Left hindlimb (tissue), 1 donor: ENCODE measurements at regions not wholly inside any gene's neighbourhood (a gene's known extent, or its start where the extent isn't known, plus 50 kb on each side); places are given as distances from the start of the nearest gene placed in this dataset.

Experiments used
- DNase-seq: peaks from one replicate; pipeline ENCODE4 v3.0.0-alpha.2; 2018

- no peak for DNase-seq
These were observed 327.6 kb downstream of the TDRD15 start for GRCh38 chr2:21451403-21451802.

GRCh38 chr2:21452263-21452662 lies 328.5 kb downstream of the TDRD15 start:
- no peak for DNase-seq

GRCh38 chr2:21452678-21453077 lies 328.9 kb downstream of the TDRD15 start:
- no peak for DNase-seq

- no peak for DNase-seq
These were observed 330.1 kb downstream of the TDRD15 start for GRCh38 chr2:21453723-21454450.

GRCh38 chr2:21454839-21455238 lies 331.1 kb downstream of the TDRD15 start:
- DNase-seq, result no peak

GRCh38 chr2:21461754-21462240 lies 338.0 kb downstream of the TDRD15 start:
- DNase-seq, result no peak

- DNase-seq, result no peak
These were observed 342.7 kb downstream of the TDRD15 start for GRCh38 chr2:21466341-21466927.

GRCh38 chr2:21467280-21467818 lies 343.6 kb downstream of the TDRD15 start:
- no peak for DNase-seq

GRCh38 chr2:21467910-21468309 lies 344.1 kb downstream of the TDRD15 start:
- DNase-seq, result no peak

GRCh38 chr2:21468624-21469023 lies 344.9 kb downstream of the TDRD15 start:
- no peak for DNase-seq

- no peak for DNase-seq
These were observed 345.4 kb downstream of the TDRD15 start for GRCh38 chr2:21469158-21469557.

- no peak for DNase-seq
These were observed 345.8 kb downstream of the TDRD15 start for GRCh38 chr2:21469564-21469963.

GRCh38 chr2:21480162-21480561 lies 356.4 kb downstream of the TDRD15 start:
- DNase-seq, result no peak

GRCh38 chr2:21484643-21485042 lies 360.9 kb downstream of the TDRD15 start:
- DNase-seq, result no peak

GRCh38 chr2:21486445-21486844 lies 362.7 kb downstream of the TDRD15 start:
- no peak for DNase-seq

GRCh38 chr2:21489080-21489479 lies 365.3 kb downstream of the TDRD15 start:
- DNase-seq, result no peak

- DNase-seq, result no peak
These were observed 374.2 kb downstream of the TDRD15 start for GRCh38 chr2:21498016-21498415.

GRCh38 chr2:21500401-21500945 lies 376.7 kb downstream of the TDRD15 start:
- no peak for DNase-seq

- no peak for DNase-seq
These were observed 377.7 kb downstream of the TDRD15 start for GRCh38 chr2:21501376-21502027.

GRCh38 chr2:21515903-21516302 lies 392.1 kb downstream of the TDRD15 start:
- DNase-seq, result no peak

GRCh38 chr2:21519412-21519811 lies 395.6 kb downstream of the TDRD15 start:
- no peak for DNase-seq

GRCh38 chr2:21519821-21520220 lies 396.1 kb downstream of the TDRD15 start:
- no peak for DNase-seq

GRCh38 chr2:21535826-21536225 lies 412.1 kb downstream of the TDRD15 start:
- no peak for DNase-seq

- no peak for DNase-seq
These were observed 415.9 kb downstream of the TDRD15 start for GRCh38 chr2:21539685-21540084.
